Stimulated activated CD4-positive, alpha-beta T cell treated with anti-CD3 and anti-CD28 coated beads, Interleukin-12 subunit alpha, Interleukin-12 subunit beta, amount 100 ng/mL, for 48 hours (primary cell): ENCODE measurements at regions not wholly inside any gene's neighbourhood (a gene's known extent, or its start where the extent isn't known, plus 50 kb on each side); places are given as distances from the start of the nearest gene placed in this dataset.
A peak's percentile ranks its signal among the peaks of the same experiment; 100 is the strongest.

Source experiments
- DNase-seq, 3 donors: peaks; one replicate each; pipeline ENCODE4 v3.0.0-alpha.2; 2020; ENCODE audit warnings: low read depth in 2 of 3, low spot score in 1 of 3

- DNase-seq = no peak
Observed at GRCh38 chr16:26649381-26650045, 417.2 kb upstream of the C16orf82 start.

- no peak for DNase-seq
Observed at GRCh38 chr16:26651464-26651863, 415.3 kb upstream of the C16orf82 start.

GRCh38 chr16:26651884-26652283 lies 414.8 kb upstream of the C16orf82 start:
- DNase-seq = no peak

- no peak for DNase-seq
Observed at GRCh38 chr16:26658486-26658885, 408.2 kb upstream of the C16orf82 start.

GRCh38 chr16:26658915-26659314 lies 407.8 kb upstream of the C16orf82 start:
- DNase-seq = no peak

- DNase-seq = no peak
Observed at GRCh38 chr16:26664086-26664485, 402.6 kb upstream of the C16orf82 start.

GRCh38 chr16:26665166-26665939 lies 401.4 kb upstream of the C16orf82 start:
- peak in 2 of 3 donors; percentile 3 to 15 for DNase-seq

GRCh38 chr16:26666486-26666885 lies 400.2 kb upstream of the C16orf82 start:
- DNase-seq = no peak

- DNase-seq = no peak
Observed at GRCh38 chr16:26667307-26667706, 399.4 kb upstream of the C16orf82 start.

- no peak for DNase-seq
Observed at GRCh38 chr16:26668026-26668425, 398.7 kb upstream of the C16orf82 start.

- DNase-seq = peak; percentile 8 to 38 (median 20)
Observed at GRCh38 chr16:26672206-26672605, 394.5 kb upstream of the C16orf82 start.

GRCh38 chr16:26673011-26673410 lies 393.7 kb upstream of the C16orf82 start:
- no peak for DNase-seq

- no peak for DNase-seq
Observed at GRCh38 chr16:26680671-26681070, 386.1 kb upstream of the C16orf82 start.

- no peak for DNase-seq
Observed at GRCh38 chr16:26688105-26688504, 378.6 kb upstream of the C16orf82 start.

GRCh38 chr16:26688699-26689098 lies 378.0 kb upstream of the C16orf82 start:
- DNase-seq = no peak

- DNase-seq = no peak
Observed at GRCh38 chr16:26692658-26693057, 374.1 kb upstream of the C16orf82 start.

GRCh38 chr16:26697807-26698206 lies 368.9 kb upstream of the C16orf82 start:
- DNase-seq = no peak

- DNase-seq = no peak
Observed at GRCh38 chr16:26700250-26700649, 366.5 kb upstream of the C16orf82 start.

- no peak for DNase-seq
Observed at GRCh38 chr16:26701243-26701886, 365.4 kb upstream of the C16orf82 start.

- DNase-seq = no peak
Observed at GRCh38 chr16:26705346-26705745, 361.4 kb upstream of the C16orf82 start.

- DNase-seq = no peak
Observed at GRCh38 chr16:26708428-26708827, 358.3 kb upstream of the C16orf82 start.

- DNase-seq = no peak
Observed at GRCh38 chr16:26709175-26709574, 357.6 kb upstream of the C16orf82 start.
